ENCODE measurements at regions not wholly inside any gene's neighbourhood (a gene's known extent, or its start where the extent isn't known, plus 50 kb on each side); places are given as distances from the start of the nearest gene placed in this dataset.
A peak's percentile ranks its signal among the peaks of the same experiment; 100 is the strongest.

DNA sequence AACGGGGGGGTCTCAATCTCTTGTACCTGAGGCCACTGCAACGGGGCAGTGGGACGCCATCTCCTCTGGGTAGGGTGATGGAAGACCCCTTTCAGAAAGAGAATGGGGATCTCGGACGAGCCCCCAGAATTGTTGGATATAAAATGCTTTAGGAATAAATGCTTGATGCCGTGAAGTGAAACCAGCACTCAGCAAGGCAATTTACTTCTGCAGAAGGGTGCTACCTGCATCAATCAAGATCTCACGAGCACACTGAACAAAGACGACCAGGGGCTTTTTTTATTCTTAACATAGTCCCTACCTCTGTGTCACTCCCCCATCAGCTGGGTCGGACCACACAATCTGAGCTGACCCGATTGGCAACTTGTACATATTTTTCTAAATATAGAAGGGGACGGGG is 203.6 kb upstream of the TBX18 start:
- no peaks in the 10 kb centered on the region for H3K36me3 ChIP-seq (ENCODE audit: control insufficient read depth in 2 of 2, insufficient read depth in 1 of 2, low read length in 2 of 2)
- POLR2A ChIA-PET: no interaction called here
- no peaks in the 10 kb centered on the region for H3K9me3 ChIP-seq (ENCODE audit: control insufficient read depth, insufficient read depth, low read depth, low read length)
- TF ChIP-seq ZNF416 (tag by site-specific recombination; IDR thresholded peaks at IDR 0.05) (no peak), ZNF830 (tag by site-specific recombination; IDR thresholded peaks at IDR 0.05; ENCODE audit: low read depth) (no peak), SETDB1 (IDR thresholded peaks at IDR 0.05; ENCODE audit: insufficient read length, low read length) (peak; percentile 99), REPIN1 (tag by site-specific recombination; IDR thresholded peaks at IDR 0.05; ENCODE audit: low read depth) (no peak), ZNF174 (tag by site-specific recombination; IDR thresholded peaks at IDR 0.05) (no peak), WT1 (tag by site-specific recombination; IDR thresholded peaks at IDR 0.05) (no peak), KLF10 (tag by site-specific recombination; IDR thresholded peaks at IDR 0.05) (no peak), TRIM28 (IDR thresholded peaks at IDR 0.05; ENCODE audit: borderline replicate concordance, low read length) (peak; percentile 49; the same call in 1 of the 2 replicates)
- TF ChIP-seq, protein P1, sequence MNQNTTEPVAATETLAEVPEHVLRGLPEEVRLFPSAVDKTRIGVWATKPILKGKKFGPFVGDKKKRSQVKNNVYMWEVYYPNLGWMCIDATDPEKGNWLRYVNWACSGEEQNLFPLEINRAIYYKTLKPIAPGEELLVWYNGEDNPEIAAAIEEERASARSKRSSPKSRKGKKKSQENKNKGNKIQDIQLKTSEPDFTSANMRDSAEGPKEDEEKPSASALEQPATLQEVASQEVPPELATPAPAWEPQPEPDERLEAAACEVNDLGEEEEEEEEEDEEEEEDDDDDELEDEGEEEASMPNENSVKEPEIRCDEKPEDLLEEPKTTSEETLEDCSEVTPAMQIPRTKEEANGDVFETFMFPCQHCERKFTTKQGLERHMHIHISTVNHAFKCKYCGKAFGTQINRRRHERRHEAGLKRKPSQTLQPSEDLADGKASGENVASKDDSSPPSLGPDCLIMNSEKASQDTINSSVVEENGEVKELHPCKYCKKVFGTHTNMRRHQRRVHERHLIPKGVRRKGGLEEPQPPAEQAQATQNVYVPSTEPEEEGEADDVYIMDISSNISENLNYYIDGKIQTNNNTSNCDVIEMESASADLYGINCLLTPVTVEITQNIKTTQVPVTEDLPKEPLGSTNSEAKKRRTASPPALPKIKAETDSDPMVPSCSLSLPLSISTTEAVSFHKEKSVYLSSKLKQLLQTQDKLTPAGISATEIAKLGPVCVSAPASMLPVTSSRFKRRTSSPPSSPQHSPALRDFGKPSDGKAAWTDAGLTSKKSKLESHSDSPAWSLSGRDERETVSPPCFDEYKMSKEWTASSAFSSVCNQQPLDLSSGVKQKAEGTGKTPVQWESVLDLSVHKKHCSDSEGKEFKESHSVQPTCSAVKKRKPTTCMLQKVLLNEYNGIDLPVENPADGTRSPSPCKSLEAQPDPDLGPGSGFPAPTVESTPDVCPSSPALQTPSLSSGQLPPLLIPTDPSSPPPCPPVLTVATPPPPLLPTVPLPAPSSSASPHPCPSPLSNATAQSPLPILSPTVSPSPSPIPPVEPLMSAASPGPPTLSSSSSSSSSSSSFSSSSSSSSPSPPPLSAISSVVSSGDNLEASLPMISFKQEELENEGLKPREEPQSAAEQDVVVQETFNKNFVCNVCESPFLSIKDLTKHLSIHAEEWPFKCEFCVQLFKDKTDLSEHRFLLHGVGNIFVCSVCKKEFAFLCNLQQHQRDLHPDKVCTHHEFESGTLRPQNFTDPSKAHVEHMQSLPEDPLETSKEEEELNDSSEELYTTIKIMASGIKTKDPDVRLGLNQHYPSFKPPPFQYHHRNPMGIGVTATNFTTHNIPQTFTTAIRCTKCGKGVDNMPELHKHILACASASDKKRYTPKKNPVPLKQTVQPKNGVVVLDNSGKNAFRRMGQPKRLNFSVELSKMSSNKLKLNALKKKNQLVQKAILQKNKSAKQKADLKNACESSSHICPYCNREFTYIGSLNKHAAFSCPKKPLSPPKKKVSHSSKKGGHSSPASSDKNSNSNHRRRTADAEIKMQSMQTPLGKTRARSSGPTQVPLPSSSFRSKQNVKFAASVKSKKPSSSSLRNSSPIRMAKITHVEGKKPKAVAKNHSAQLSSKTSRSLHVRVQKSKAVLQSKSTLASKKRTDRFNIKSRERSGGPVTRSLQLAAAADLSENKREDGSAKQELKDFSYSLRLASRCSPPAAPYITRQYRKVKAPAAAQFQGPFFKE (tag by site-specific recombination; IDR thresholded peaks at IDR 0.05; ENCODE audit: borderline replicate concordance): no peak
- TF ChIP-seq, protein P2, sequence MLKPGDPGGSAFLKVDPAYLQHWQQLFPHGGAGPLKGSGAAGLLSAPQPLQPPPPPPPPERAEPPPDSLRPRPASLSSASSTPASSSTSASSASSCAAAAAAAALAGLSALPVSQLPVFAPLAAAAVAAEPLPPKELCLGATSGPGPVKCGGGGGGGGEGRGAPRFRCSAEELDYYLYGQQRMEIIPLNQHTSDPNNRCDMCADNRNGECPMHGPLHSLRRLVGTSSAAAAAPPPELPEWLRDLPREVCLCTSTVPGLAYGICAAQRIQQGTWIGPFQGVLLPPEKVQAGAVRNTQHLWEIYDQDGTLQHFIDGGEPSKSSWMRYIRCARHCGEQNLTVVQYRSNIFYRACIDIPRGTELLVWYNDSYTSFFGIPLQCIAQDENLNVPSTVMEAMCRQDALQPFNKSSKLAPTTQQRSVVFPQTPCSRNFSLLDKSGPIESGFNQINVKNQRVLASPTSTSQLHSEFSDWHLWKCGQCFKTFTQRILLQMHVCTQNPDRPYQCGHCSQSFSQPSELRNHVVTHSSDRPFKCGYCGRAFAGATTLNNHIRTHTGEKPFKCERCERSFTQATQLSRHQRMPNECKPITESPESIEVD (tag by site-specific recombination; IDR thresholded peaks at IDR 0.05): no peak
- TF ChIP-seq, protein P3, sequence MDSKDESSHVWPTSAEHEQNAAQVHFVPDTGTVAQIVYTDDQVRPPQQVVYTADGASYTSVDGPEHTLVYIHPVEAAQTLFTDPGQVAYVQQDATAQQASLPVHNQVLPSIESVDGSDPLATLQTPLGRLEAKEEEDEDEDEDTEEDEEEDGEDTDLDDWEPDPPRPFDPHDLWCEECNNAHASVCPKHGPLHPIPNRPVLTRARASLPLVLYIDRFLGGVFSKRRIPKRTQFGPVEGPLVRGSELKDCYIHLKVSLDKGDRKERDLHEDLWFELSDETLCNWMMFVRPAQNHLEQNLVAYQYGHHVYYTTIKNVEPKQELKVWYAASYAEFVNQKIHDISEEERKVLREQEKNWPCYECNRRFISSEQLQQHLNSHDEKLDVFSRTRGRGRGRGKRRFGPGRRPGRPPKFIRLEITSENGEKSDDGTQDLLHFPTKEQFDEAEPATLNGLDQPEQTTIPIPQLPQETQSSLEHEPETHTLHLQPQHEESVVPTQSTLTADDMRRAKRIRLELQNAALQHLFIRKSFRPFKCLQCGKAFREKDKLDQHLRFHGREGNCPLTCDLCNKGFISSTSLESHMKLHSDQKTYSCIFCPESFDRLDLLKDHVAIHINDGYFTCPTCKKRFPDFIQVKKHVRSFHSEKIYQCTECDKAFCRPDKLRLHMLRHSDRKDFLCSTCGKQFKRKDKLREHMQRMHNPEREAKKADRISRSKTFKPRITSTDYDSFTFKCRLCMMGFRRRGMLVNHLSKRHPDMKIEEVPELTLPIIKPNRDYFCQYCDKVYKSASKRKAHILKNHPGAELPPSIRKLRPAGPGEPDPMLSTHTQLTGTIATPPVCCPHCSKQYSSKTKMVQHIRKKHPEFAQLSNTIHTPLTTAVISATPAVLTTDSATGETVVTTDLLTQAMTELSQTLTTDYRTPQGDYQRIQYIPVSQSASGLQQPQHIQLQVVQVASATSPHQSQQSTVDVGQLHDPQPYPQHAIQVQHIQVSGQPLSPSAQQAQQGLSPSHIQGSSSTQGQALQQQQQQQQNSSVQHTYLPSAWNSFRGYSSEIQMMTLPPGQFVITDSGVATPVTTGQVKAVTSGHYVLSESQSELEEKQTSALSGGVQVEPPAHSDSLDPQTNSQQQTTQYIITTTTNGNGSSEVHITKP (tag by site-specific recombination; IDR thresholded peaks at IDR 0.05): no peak
- CTCF ChIA-PET: interaction anchor here (0.6 to 4.4 kb wide), 9 partner anchors 15 to 620 kb away, joined by 3 to 32 read pairs (median 3); no protein-coding TSS in a partner anchor
- no peak overlapping the region for H3K27ac ChIP-seq (ENCODE audit: extremely low read depth, low read depth, low read length)
- H3K4me3 ChIP-seq (ENCODE audit: low read depth, low read length): no peak overlapping the region
- H3K4me1 ChIP-seq (ENCODE audit: control insufficient read depth, insufficient read depth, low read length): no peaks in the 10 kb centered on the region

DNA sequence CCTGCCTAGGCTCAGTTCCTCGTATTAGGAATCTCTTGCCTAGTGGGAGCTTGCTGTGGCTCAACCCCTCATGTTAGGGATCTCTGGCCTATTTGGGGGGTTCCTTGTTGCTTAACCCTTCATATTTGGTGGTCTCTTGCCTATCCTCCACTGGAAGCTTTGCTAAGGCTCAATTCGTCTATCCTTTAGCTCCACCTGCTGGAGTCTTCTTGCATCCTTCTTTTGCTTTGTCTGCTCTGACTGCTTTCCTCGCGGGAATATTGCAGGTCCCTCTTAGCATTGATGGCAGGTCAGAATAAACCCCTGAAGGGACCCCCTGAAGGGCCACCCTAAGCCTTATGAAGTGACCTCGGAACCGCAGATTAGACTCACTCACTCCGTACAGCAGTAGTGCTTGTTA is 203.0 kb upstream of the TBX18 start:
- CTCF ChIA-PET: interaction anchor here (0.6 to 4.4 kb wide), 13 partner anchors 12 to 597 kb away, joined by 3 to 32 read pairs (median 4); no protein-coding TSS in a partner anchor
- Histone ChIP-seq H3K36me3 (ENCODE audit: control insufficient read depth in 2 of 2, insufficient read depth in 1 of 2, low read length in 2 of 2) (no peaks in the 10 kb centered on the region), H3K27ac (ENCODE audit: extremely low read depth, low read depth, low read length) (no peak overlapping the region), H3K9me3 (ENCODE audit: control insufficient read depth, insufficient read depth, low read depth, low read length) (no peaks in the 10 kb centered on the region), H3K4me1 (ENCODE audit: control insufficient read depth, insufficient read depth, low read length) (no peaks in the 10 kb centered on the region), H3K4me3 (ENCODE audit: low read depth, low read length) (no peak overlapping the region)
- POLR2A ChIA-PET: interaction anchor here (0.8 kb wide), 1 partner anchor 151 kb away, joined by 3 read pairs; no protein-coding TSS in a partner anchor
- TF ChIP-seq TCF7L2 (IDR thresholded peaks at IDR 0.05; ENCODE audit: borderline replicate concordance, low read depth, low read length): no peak
- TF ChIP-seq ZNF624 (tag by site-specific recombination; IDR thresholded peaks at IDR 0.05): no peak
- TF ChIP-seq, protein P2 (tag by site-specific recombination; IDR thresholded peaks at IDR 0.05): no peak
- TF ChIP-seq, protein P4, sequence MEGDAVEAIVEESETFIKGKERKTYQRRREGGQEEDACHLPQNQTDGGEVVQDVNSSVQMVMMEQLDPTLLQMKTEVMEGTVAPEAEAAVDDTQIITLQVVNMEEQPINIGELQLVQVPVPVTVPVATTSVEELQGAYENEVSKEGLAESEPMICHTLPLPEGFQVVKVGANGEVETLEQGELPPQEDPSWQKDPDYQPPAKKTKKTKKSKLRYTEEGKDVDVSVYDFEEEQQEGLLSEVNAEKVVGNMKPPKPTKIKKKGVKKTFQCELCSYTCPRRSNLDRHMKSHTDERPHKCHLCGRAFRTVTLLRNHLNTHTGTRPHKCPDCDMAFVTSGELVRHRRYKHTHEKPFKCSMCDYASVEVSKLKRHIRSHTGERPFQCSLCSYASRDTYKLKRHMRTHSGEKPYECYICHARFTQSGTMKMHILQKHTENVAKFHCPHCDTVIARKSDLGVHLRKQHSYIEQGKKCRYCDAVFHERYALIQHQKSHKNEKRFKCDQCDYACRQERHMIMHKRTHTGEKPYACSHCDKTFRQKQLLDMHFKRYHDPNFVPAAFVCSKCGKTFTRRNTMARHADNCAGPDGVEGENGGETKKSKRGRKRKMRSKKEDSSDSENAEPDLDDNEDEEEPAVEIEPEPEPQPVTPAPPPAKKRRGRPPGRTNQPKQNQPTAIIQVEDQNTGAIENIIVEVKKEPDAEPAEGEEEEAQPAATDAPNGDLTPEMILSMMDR (tag by site-specific recombination; IDR thresholded peaks at IDR 0.05): peak; percentile 85
- no peak for TF ChIP-seq YY2 (tag by site-specific recombination; IDR thresholded peaks at IDR 0.05)
- no peak for TF ChIP-seq IKZF3 (tag by site-specific recombination; IDR thresholded peaks at IDR 0.05)
- no peak for TF ChIP-seq ZNF571 (tag by site-specific recombination; IDR thresholded peaks at IDR 0.05)
- TF ChIP-seq ZNF660 (tag by site-specific recombination; IDR thresholded peaks at IDR 0.05): peak; percentile 80; the same call in 1 of the 2 replicates
